ENCODE measurements at regions not wholly inside any gene's neighbourhood (a gene's known extent, or its start where the extent isn't known, plus 50 kb on each side); places are given as distances from the start of the nearest gene placed in this dataset.
"Not testable (repeated sequence)": the region's sequence is repeated elsewhere in the genome, so short reads cannot be mapped to it uniquely, and the experiment has no call there.

DNA sequence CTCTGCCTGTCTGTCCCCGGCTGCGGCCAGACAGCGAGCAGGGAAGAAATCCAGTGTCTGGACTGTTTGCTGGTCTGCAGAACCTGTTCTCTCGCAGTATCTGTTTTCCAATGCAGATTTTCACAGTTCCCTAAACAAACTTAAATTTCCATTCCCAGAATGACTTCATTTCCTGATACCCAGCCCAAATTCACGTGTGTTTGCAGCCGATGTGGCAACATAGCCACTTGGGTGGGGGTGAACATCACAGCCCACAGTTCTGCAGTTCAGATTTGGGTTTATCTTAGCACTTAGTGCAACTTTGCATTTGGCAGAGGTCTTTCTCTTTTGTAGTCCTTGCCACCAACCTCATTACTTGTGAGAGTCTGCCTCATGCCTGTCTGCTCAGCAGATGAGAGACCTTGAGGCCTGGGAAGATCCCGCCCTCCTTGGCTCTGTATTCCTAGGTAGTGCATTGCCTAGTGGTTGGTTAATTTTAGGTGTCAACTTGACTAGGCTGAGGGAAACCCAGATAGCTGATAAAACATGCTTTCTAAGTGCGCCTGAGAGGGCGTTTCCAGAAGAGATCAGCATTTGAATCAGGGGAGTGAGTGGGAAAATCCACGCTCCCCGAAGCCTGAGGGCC lies 122.8 kb upstream of the FAM20C start:
- not testable (repeated sequence) for DNase-seq

DNA sequence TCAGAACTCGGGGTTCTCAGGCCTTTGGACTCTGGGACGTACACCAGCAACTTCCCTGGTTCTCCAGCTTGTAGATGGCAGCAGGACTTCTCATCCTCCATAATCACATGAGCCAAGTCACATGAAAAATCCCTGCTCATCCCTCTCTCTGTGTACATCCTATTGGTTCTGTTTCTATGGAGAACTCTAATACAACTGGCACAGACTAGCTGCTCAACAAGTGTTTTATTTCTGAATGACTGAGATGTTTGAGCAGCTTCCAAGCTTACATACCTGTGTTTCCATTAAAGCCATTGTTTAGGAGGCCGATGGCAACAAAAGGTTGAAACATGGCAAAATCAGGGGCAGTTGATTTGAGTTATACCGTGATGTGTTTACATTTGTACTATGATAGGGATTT lies 122.2 kb upstream of the FAM20C start:
- not testable (repeated sequence) for DNase-seq

GRCh38 chr7:70989-71388 lies 121.4 kb upstream of the FAM20C start:
- peak; percentile 45 for DNase-seq

DNA sequence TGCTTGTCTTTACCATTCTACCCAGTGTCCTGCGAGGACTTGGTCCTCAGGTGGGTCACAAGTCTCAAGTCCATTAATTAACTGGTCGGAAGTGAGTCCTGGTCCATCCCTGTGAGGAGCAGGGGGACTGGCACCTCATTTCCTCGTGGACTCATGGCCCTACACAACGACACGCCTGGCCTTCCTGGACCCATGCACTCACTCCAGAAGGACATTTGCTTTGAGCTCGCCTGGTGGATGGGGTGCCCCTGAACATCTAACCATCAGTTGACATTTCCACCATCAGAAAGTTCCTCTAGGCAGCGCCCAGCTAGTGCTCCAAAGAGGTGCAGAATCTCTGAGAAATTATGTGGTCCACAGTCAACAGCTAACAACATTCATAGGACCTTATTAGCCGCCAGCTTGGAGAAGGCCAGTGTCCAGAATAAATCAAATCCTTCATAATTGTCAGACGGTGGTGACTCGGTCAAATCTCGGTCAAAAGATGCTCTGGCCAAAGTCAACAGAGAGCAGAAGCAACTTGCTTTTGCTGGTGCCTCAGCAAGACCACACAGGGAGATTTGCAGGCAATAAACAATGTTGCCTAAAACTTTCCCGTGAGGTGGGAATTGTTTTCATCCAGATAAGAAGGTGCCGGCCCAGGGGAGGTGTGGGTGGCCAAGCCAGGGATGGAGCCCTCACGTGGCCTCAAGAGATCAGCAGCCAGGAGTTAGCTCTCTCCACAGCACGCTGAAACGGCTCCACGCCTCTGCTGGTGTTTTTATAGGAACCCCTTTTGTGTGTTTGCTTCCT lies 119.9 kb upstream of the FAM20C start:
- not testable (repeated sequence) for DNase-seq

DNA sequence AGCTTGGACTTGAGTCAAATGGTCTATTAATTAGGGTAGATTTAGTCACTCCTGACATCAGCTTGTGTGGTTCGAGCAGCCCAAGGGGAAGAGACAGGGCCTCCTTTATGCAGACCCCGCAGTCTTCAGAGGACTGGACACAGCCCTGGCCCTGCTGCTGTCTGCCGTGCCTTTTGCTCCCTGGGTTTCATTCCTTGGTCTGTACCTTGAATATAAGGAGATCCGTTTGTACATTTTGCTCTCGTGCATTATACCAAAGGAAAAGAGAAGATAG lies 119.4 kb upstream of the FAM20C start:
- DNase-seq, result not testable (repeated sequence)

DNA sequence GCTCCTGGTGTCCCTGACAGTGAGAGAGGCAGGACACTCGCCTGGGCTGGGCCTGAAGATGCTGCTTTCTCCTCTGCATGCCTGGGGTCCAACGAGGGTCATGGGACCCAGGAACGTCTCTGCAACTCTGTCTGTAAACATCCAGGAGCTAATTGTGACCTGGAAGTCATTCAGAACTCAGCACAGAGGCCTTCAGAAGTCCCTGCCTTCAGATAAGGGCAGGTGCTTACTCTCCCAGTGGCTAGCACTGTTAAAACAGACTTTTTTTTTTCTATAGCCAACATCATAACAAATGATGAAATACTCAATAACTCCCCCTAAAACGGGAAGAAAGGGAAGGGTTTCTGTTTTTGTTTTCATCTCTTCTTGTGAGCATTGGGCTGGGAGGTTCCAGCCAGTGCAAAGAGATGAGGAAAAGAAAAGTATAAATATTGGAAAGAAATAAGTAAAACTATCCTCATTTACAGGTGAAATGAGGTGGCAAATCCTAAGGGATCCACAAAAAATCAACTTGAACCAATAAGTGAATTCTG lies 118.3 kb upstream of the FAM20C start:
- DNase-seq, result peak; percentile 61

DNA sequence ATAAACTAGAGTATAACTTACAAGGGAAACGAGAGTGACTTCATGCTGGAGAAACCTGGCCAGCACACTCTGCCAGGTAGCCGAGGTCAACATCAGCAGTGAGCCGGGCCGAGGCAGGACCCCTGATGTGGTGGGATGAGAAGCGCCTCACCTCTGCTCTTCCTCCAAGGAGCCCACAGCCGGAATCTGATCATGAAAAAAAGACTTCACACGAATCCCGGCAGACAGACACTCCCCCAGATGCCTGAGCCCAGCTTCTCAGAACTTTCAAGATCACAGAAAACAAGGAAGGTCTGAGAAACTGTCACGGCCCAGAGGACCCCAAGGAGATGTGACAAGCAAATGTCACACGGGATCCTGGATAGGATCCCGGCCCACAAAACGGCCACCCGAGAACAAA lies 116.9 kb upstream of the FAM20C start:
- not testable (repeated sequence) for DNase-seq

GRCh38 chr7:76202-76601 lies 116.2 kb upstream of the FAM20C start:
- DNase-seq, result not testable (repeated sequence)

DNA sequence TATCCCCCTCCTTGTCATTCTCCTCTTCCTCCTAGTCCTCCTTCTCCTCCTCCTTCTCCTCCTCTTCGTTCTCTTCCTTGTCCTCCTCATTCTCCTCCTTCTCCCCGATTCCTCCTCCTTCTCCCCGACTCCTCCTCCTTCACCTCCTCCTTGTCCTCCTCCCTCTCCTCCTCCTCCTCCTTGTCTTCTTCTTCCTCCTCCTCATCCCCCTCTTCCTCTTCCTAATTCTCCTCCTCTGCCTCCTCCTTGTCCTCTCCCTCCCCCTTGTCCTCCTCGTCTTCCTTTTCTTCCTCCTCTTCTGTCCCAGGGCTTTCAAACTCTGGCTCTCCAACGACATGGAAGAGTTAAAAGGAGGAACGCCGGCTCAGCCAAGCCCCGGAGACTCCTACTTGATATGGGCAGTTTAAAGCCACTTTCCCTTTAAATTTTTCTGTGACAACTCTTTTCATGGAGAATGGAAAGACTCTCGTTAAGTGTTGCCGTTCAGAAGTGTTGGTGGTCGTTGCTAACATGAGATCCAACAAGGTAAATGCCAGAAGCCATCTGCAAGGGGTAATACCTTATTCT lies 115.5 kb upstream of the FAM20C start:
- not testable (repeated sequence) for DNase-seq

DNA sequence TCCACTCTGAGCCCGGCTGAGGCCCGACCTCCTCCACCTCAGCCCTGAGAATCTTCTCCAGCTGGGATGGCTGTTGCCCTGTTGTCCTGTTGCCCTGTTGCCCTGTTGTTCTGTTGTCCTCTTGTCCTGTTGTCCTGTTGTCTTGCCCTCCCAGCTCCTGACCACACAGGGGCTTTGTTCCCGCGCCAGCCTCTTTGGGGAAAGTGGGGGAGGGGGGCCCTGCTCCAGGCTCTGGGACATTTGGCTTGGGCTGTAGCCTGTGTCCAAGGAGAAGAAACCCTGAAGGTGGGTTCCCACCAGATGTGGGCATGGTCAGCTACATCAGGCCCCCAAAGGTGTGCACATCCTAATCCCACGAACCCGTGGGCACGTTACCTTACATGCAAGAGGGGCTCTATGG lies 113.5 kb upstream of the FAM20C start:
- DNase-seq, result not testable (repeated sequence)

DNA sequence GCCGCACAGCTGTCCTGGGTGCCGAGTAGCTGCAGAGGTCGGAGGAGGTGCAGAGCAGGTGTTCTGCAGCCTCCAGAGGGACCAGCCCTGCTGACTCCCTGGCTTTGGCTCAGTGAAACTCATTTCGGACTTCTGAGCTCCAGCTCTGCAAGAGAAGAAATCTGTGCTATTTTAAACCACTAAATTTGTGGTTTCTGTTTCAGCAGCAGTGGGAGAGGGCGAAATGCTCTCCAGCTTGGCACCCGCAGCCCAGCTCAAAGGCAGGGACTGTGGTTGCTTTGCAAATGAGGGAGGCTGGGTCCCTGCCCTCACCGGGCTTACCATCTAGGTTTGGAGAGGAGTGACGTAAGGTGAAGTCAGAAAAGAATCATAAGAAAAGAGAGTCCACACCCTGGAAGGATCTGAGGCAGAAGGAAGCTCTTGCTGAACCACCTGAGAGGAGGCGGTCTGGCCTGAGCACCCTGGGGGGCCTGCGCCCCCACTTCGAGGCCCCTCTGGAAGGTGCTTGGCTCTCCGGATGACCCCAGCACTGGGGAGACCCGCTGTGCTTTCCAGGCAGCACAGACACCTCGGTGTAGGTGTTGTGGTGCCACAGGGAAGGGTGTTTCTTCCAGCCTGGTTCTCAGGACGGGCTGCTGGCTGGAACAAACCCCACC lies 112.8 kb upstream of the FAM20C start:
- DNase-seq, result not testable (repeated sequence)

- no peak for DNase-seq
These were observed 111.9 kb upstream of the FAM20C start for GRCh38 chr7:80259-81067.

GRCh38 chr7:81068-81925 lies 111.1 kb upstream of the FAM20C start:
- no peak for DNase-seq

DNA sequence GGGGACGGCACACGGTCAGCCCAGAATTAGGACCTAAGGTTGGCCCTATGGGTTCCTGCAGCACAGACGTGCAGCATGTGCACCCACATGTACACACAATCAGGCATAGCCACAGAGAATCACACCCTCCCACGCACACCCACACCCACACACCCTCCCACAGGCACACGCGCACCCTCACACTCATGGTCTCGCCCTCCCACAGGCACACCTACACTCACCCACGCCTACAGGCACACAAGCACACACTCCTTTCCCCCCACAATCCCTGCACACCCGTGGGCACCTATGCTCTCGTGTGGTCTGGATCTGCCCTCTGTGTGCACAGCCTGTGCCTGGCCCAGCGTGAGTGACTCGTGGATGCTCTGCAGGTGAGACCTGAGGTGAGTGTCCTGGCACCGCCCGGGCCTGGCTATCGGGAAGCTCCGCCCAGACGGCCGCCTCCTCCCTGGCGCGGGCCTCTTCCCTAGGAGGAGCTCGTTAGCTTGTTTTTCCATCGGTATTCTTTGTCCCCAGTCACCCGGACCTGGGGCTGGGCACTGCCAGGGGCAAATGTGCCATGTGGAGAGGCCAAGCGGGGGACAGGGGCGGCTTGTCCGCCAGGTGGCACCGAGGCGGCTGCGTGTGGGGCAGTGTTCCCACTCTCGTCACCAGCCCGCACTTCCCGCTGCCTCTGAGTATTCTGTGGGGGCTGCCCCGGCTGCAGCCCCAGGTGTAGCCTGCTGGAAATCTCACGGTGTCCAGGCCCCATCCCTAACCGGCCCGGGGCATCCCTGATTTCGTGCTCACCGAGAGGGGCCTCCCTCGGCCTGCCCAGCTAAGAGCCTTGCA lies 110.2 kb upstream of the FAM20C start:
- no peak for DNase-seq

- no peak for DNase-seq
These were observed 109.6 kb upstream of the FAM20C start for GRCh38 chr7:82757-83155.

- no peak for DNase-seq
These were observed 108.9 kb upstream of the FAM20C start for GRCh38 chr7:83441-83840.

- no peak for DNase-seq
These were observed 108.3 kb upstream of the FAM20C start for GRCh38 chr7:83861-84632.

- DNase-seq, result no peak
These were observed 107.7 kb upstream of the FAM20C start for GRCh38 chr7:84633-85020.

DNA sequence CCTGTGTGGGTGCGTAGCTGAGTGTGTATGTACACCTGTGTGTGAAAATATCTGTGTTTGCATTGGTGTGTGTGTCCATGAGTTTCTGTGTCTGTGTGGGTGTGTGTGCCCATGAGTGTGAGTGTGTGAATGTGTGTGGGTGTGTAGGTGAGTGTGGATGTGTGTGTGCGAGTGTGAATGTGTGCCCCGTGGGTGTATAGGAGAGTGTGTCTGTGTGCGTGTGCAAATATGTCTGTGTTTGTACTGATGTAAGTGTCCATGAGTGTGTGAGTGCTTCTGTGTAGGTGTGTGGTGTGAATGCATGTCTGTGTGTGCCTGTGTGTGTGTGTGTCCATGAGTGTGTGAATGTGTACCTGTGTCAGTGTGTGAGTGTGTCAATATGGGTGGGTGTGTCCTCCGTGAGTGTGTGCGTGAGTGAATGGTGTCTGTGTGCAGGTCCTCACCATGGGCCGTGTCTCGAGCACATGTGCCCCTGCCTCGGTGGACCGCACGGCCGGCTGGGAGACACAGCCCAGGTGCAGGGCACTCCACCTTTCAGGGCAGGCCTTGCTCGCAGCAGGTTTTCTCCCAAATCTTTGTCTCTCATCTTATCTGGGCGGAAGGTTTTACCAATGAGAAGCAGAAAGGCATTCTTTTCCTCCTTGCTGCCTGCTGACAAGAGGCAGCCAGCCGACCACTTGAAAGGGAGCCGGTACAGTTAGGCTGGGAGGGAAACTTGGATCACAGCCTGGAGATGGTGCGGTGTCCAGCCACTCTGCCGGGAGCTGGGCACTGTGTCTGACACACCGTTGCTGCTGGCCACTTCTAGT lies 107.1 kb upstream of the FAM20C start:
- DNase-seq, result no peak

Measured in suppressor macrophage treated with lipopolysaccharide for 4 hours (primary cell).